Natural killer cell (primary cell): ENCODE measurements at regions not wholly inside any gene's neighbourhood (a gene's known extent, or its start where the extent isn't known, plus 50 kb on each side); places are given as distances from the start of the nearest gene placed in this dataset.

Experiments used
- ATAC-seq, 3 donors: fragments of 150-1000 bp in 2 of 3; fragments of 200-7000 bp in 1 of 3; cut with Tn5 transposase; 1 replicate in 1 of 3; 2 replicates in 2 of 3; pipeline ENCODE4 v1.10.0; 2021; ENCODE audit warnings: mild to moderate bottlenecking in 2 of 3, moderate library complexity in 2 of 3
- DNase-seq, 2 donors: peaks; one replicate each; pipeline versions ENCODE4 v3.0.0 to v3.0.0-alpha.2; 2013 to 2021; ENCODE audit warnings: mixed read lengths in 1 of 2
- H3K27ac ChIP-seq: one replicate; pipeline ENCODE4 v1.5.1; 2013; ENCODE audit warnings: mild to moderate bottlenecking, low read length
- H3K27me3 ChIP-seq: one replicate; pipeline ENCODE4 v1.6.1; 2013; ENCODE audit warnings: low read length; ENCODE audit not compliant: control insufficient read depth, insufficient read depth
- H3K36me3 ChIP-seq: one replicate; pipeline ENCODE4 v1.6.1; 2013; ENCODE audit warnings: low read length; ENCODE audit not compliant: control insufficient read depth, insufficient read depth
- H3K4me1 ChIP-seq: one replicate; pipeline ENCODE4 v1.6.1; 2013; ENCODE audit warnings: low read length; ENCODE audit not compliant: control insufficient read depth, insufficient read depth
- H3K4me3 ChIP-seq: one replicate; pipeline ENCODE4 v1.5.1; 2013; ENCODE audit warnings: low read length
- H3K9me3 ChIP-seq: one replicate; pipeline ENCODE4 v1.6.1; 2013; ENCODE audit warnings: low read length; ENCODE audit not compliant: control insufficient read depth, insufficient read depth
- H3K27ac Mint-ChIP-seq, 2 donors: one replicate each; pipeline ENCODE4 v1.8.0; 2022; ENCODE audit warnings: mild to moderate bottlenecking in 2 of 2, mixed read lengths in 2 of 2, moderate library complexity in 1 of 2
- H3K27me3 Mint-ChIP-seq, 2 donors: one replicate each; pipeline ENCODE4 v1.8.0; 2022; ENCODE audit warnings: low read depth in 2 of 2, mixed read lengths in 2 of 2
- H3K36me3 Mint-ChIP-seq: one replicate; pipeline ENCODE4 v1.8.0; 2022; ENCODE audit warnings: mixed read lengths
- H3K4me1 Mint-ChIP-seq, 2 donors: one replicate each; pipeline ENCODE4 v1.8.0; 2022; ENCODE audit warnings: mixed read lengths in 2 of 2
- H3K4me3 Mint-ChIP-seq: one replicate; pipeline ENCODE4 v1.8.0; 2022; ENCODE audit warnings: mild to moderate bottlenecking, moderate library complexity, mixed read lengths
- H3K9me3 Mint-ChIP-seq, 2 donors: one replicate each; pipeline ENCODE4 v1.8.0; 2022; ENCODE audit warnings: mixed read lengths in 2 of 2
- WGBS: methylation state at CpG from one replicate; pipeline ENCODE4 v1.1.7; 2013; ENCODE audit warnings: missing lambda C conversion rate; ENCODE audit not compliant: insufficient coverage; 5-methylcytosine and 5-hydroxymethylcytosine counted together
- intact Hi-C: fragments of 100-400 bp; cut with micrococcal nuclease; formaldehyde crosslinking; loops from one replicate; pipeline ENCODE4 v1.14.2; 2022
- TF ChIP-seq, protein P1 (sequence below): fragments of 200-600 bp; IDR thresholded peaks from one replicate; pipeline ENCODE4 v1.8.0; 2022; ENCODE audit warnings: antibody characterized with exemption

- no peaks in the 10 kb centered on the region for H3K27me3 Mint-ChIP-seq
- no peaks in the 10 kb centered on the region for H3K4me1 Mint-ChIP-seq
- H3K4me1 ChIP-seq, result no peaks in the 10 kb centered on the region
- peaks cover 4% of the 10 kb centered on the region for H3K9me3 ChIP-seq
- H3K4me3 ChIP-seq, result no peak overlapping the region
- peaks cover 8% of the 10 kb centered on the region for H3K36me3 Mint-ChIP-seq
- H3K27me3 ChIP-seq, result no peaks in the 10 kb centered on the region
- no peaks in the 10 kb centered on the region for H3K36me3 ChIP-seq
- no peak overlapping the region for H3K27ac ChIP-seq
- intact Hi-C loops, result no loop called here
- ATAC-seq, result no peak
- no peak overlapping the region for H3K4me3 Mint-ChIP-seq
- DNase-seq, result no peak
- TF ChIP-seq, protein P1, sequence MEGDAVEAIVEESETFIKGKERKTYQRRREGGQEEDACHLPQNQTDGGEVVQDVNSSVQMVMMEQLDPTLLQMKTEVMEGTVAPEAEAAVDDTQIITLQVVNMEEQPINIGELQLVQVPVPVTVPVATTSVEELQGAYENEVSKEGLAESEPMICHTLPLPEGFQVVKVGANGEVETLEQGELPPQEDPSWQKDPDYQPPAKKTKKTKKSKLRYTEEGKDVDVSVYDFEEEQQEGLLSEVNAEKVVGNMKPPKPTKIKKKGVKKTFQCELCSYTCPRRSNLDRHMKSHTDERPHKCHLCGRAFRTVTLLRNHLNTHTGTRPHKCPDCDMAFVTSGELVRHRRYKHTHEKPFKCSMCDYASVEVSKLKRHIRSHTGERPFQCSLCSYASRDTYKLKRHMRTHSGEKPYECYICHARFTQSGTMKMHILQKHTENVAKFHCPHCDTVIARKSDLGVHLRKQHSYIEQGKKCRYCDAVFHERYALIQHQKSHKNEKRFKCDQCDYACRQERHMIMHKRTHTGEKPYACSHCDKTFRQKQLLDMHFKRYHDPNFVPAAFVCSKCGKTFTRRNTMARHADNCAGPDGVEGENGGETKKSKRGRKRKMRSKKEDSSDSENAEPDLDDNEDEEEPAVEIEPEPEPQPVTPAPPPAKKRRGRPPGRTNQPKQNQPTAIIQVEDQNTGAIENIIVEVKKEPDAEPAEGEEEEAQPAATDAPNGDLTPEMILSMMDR, result no peak
- 100% methylated on average over 1 of the region's 2 CpGs for WGBS
- peaks cover 3 to 8% of the 10 kb centered on the region in 2 donors for H3K9me3 Mint-ChIP-seq
- H3K27ac Mint-ChIP-seq, result no peak overlapping the region
Measured at GRCh38 chr2:145710303-145710702, 1190.4 kb upstream of the ZEB2 start.

DNA sequence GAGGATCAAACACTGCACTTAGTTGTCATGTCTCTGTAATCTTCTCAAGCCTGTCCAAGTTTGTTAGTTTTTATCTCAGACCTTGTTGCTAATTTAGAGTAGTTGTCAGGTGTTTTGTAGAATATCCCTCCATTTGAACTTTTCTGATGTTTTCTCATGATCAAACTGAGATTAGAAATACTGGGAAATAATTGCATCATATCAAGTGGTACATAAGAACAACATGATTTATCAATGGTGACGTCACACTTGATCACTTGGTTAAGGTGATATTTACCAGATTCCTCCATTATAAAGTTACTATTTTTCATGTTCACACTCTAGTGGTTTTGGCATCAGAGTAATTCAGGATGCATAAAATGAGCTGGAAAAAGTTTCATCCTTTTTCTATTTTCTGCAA lies 1182.4 kb upstream of the ZEB2 start:
- DNase-seq (no peak), ATAC-seq (no peak)
- Histone ChIP-seq H3K27me3 (no peaks in the 10 kb centered on the region), H3K4me1 (no peaks in the 10 kb centered on the region), H3K27ac (no peak overlapping the region), H3K4me3 (no peak overlapping the region), H3K9me3 (no peaks in the 10 kb centered on the region), H3K36me3 (no peaks in the 10 kb centered on the region)
- Mint-ChIP-seq H3K27me3 (peaks cover 0 to 3% of the 10 kb centered on the region in 2 donors), H3K27ac (no peak overlapping the region), H3K9me3 (peaks cover 0 to 2% of the 10 kb centered on the region in 2 donors), H3K36me3 (no peaks in the 10 kb centered on the region), H3K4me1 (no peaks in the 10 kb centered on the region), H3K4me3 (no peak overlapping the region)
- 100% methylated on average over 1 of the region's 1 CpG for WGBS
- intact Hi-C loops, result no loop called here
- TF ChIP-seq, protein P1, result no peak

GRCh38 chr2:145692971-145693478 lies 1173.1 kb upstream of the ZEB2 start:
- intact Hi-C loops, result no loop called here
- Histone ChIP-seq H3K4me1 (no peaks in the 10 kb centered on the region), H3K9me3 (no peaks in the 10 kb centered on the region), H3K27me3 (no peaks in the 10 kb centered on the region), H3K4me3 (no peak overlapping the region), H3K36me3 (no peaks in the 10 kb centered on the region), H3K27ac (no peak overlapping the region)
- no peaks in the 10 kb centered on the region for H3K36me3 Mint-ChIP-seq
- H3K4me3 Mint-ChIP-seq, result no peak overlapping the region
- TF ChIP-seq, protein P1, result no peak
- H3K9me3 Mint-ChIP-seq, result no peaks in the 10 kb centered on the region
- DNase-seq (peak in 1 of 2 donors; percentile 6), ATAC-seq (peak; percentile 54 to 94 (median 67))
- H3K4me1 Mint-ChIP-seq, result peaks cover 0 to under 1% of the 10 kb centered on the region in 2 donors
- no peaks in the 10 kb centered on the region for H3K27me3 Mint-ChIP-seq
- 14% methylated on average over 3 of the region's 3 CpGs for whole genome bisulfite sequencing
- H3K27ac Mint-ChIP-seq, result no peak overlapping the region

DNA sequence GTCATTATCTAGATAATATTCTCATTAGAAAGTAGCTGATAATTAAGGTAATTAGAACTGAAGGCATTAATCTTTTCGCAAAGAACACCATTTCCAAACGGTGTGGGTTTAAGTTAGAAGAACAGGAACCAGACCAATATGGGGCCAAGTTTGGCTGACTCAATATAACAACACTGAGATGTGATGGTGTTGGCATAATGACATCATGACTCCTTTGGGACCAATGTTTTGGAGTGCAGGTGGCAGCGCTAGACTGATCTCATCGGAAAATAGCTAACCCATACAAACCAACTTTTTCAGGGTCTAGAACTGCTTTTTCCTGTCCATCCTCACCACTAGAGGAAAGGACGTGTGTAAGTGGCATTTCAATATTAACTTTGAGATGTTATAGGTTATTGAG lies 1171.7 kb upstream of the ZEB2 start:
- no peaks in the 10 kb centered on the region for H3K9me3 ChIP-seq
- H3K4me3 ChIP-seq, result no peak overlapping the region
- no peaks in the 10 kb centered on the region for H3K4me1 ChIP-seq
- H3K4me1 Mint-ChIP-seq, result peaks cover 0 to 5% of the 10 kb centered on the region in 2 donors
- H3K9me3 Mint-ChIP-seq, result no peaks in the 10 kb centered on the region
- no peaks in the 10 kb centered on the region for H3K27me3 ChIP-seq
- no peak overlapping the region for H3K4me3 Mint-ChIP-seq
- H3K27me3 Mint-ChIP-seq, result no peaks in the 10 kb centered on the region
- 93% methylated on average over 4 of the region's 5 CpGs for WGBS
- DNase-seq, result no peak
- H3K36me3 ChIP-seq, result no peaks in the 10 kb centered on the region
- H3K36me3 Mint-ChIP-seq, result no peaks in the 10 kb centered on the region
- H3K27ac Mint-ChIP-seq, result no peak overlapping the region
- no peak overlapping the region for H3K27ac ChIP-seq
- ATAC-seq, result no peak
- TF ChIP-seq, protein P1, result no peak
- intact Hi-C loops, result no loop called here
